ENCODE measurements at regions not wholly inside any gene's neighbourhood (a gene's known extent, or its start where the extent isn't known, plus 50 kb on each side); places are given as distances from the start of the nearest gene placed in this dataset.

- DNase-seq (ENCODE audit: low read depth) = no peak
- no peak for TF ChIP-seq CTCF (IDR thresholded peaks at IDR 0.05; ENCODE audit: insufficient read depth, low read length)
- H3K4me3 ChIP-seq (ENCODE audit: low read depth, low read length) = no peak overlapping the region
Measured at GRCh38 chr20:4617484-4617883, 68.8 kb upstream of the PRNP start.

- TF ChIP-seq CTCF (IDR thresholded peaks at IDR 0.05; ENCODE audit: insufficient read depth, low read length) = no peak
- H3K4me3 ChIP-seq (ENCODE audit: low read depth, low read length) = no peak overlapping the region
- no peak for DNase-seq (ENCODE audit: low read depth)
Measured at GRCh38 chr20:4617019-4617418, 69.2 kb upstream of the PRNP start.

GRCh38 chr20:4613718-4614620, 72.3 kb upstream of the PRNP start:
- TF ChIP-seq CTCF (IDR thresholded peaks at IDR 0.05; ENCODE audit: insufficient read depth, low read length) = peak; percentile 37
- H3K4me3 ChIP-seq (ENCODE audit: low read depth, low read length) = no peak overlapping the region
- DNase-seq (ENCODE audit: low read depth) = peak; percentile 43

- H3K4me3 ChIP-seq (ENCODE audit: low read depth, low read length) = no peak overlapping the region
- TF ChIP-seq CTCF (IDR thresholded peaks at IDR 0.05; ENCODE audit: insufficient read depth, low read length) = no peak
- peak; percentile 20 for DNase-seq (ENCODE audit: low read depth)
Measured at GRCh38 chr20:4613184-4613583, 73.1 kb upstream of the PRNP start.

GRCh38 chr20:4610871-4611270, 75.4 kb upstream of the PRNP start:
- DNase-seq (ENCODE audit: low read depth) = no peak
- H3K4me3 ChIP-seq (ENCODE audit: low read depth, low read length) = no peak overlapping the region
- TF ChIP-seq CTCF (IDR thresholded peaks at IDR 0.05; ENCODE audit: insufficient read depth, low read length) = no peak

- DNase-seq (ENCODE audit: low read depth) = no peak
- TF ChIP-seq CTCF (IDR thresholded peaks at IDR 0.05; ENCODE audit: insufficient read depth, low read length) = no peak
- H3K4me3 ChIP-seq (ENCODE audit: low read depth, low read length) = no peak overlapping the region
Measured at GRCh38 chr20:4609511-4609910, 76.7 kb upstream of the PRNP start.

All from fibroblast of the aortic adventitia (primary cell).